Adrenal gland (tissue), 9 donors: ENCODE measurements at regions not wholly inside any gene's neighbourhood (a gene's known extent, or its start where the extent isn't known, plus 50 kb on each side); places are given as distances from the start of the nearest gene placed in this dataset.
"Not testable (repeated sequence)": the region's sequence is repeated elsewhere in the genome, so short reads cannot be mapped to it uniquely, and the experiment has no call there.

Source experiments
- DNase-seq, 7 donors: peaks; one replicate each; pipeline ENCODE4 v3.0.0-alpha.2; 2019 to 2020
- H3K27ac ChIP-seq, 5 donors: fragments of 200-600 bp; sonication (generic) in 4 of 5; 1 replicate in 3 of 5; 2 replicates in 2 of 5; pipeline versions ENCODE4 v1.5.1 to v1.8.0; 2016 to 2020; ENCODE audit warnings: mild to moderate bottlenecking in 1 of 5
- H3K27me3 ChIP-seq: fragments of 200-600 bp; 2 replicates; pipeline ENCODE4 v1.8.0; 2021
- H3K36me3 ChIP-seq, 2 donors: fragments of 200-600 bp; replicated peaks in 1 of 2; 1 replicate in 1 of 2; 2 replicates in 1 of 2; pipeline versions ENCODE4 v1.5.1 to v1.8.0; 2018 to 2022
- H3K4me1 ChIP-seq, 2 donors: fragments of 200-600 bp; replicated peaks in 1 of 2; 1 replicate in 1 of 2; 2 replicates in 1 of 2; pipeline versions ENCODE4 v1.5.1 to v1.8.0; 2018 to 2021
- H3K4me3 ChIP-seq, 4 donors: fragments of 200-600 bp; sonication (generic) in 3 of 4; one replicate each; pipeline ENCODE4 v1.5.1; 2016 to 2018
- H3K9me3 ChIP-seq, 3 donors: fragments of 200-600 bp; sonication (generic) in 1 of 3; replicated peaks in 1 of 3; 1 replicate in 2 of 3; 2 replicates in 1 of 3; pipeline versions ENCODE4 v1.5.1 to v1.8.0; 2016 to 2021
- WGBS, 4 donors: extraction: QIAGEN DNeasy Blood & Tissue Kit in 2 of 4; methylation state at CpG; one replicate each; pipeline versions ENCODE4 v1.1.5 to v1.1.7; 2013 to 2017; 5-methylcytosine and 5-hydroxymethylcytosine counted together
- intact Hi-C, 2 donors: fragments of 100-400 bp; cut with DNase I; formaldehyde crosslinking; loops; one replicate each; pipeline versions ENCODE4 v1.14.1 to v1.15.0; 2022 to 2023
- donor health status: healthy with polysubstance abuse.
- donor health status: Bipolar disorder and iron deficiency.
- donor health status: DM: yes; HTN: yes; CAD: no.
- donor health status: DM: no; HTN: no; CAD: no.
- donor health status: DM: no; HTN: no; CAD: no.

DNA sequence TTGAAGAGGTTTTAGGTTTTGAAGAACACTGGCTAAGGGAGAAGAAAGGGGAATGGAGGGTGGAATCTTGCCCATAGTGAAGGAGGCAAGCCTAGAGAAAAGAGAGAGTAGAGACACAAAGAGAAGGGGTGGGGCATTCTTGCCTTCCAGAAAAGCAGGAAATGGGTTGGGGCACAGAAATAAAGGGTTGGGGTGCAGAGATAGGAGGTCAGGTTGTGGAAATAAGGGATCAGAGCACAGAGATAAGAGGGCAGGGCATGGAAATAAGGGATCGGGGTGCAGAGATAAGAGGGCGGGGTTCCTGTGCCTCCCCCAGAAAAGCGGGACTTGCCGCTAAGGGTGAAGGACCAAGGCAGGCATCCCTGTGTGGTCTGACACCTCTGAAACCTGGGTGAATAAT lies 69.9 kb downstream of the ALG1L2 start:
- H3K36me3 ChIP-seq, DNase-seq, H3K4me3 ChIP-seq, intact Hi-C loops, H3K27ac ChIP-seq, H3K27me3 ChIP-seq, H3K9me3 ChIP-seq, H3K4me1 ChIP-seq: not testable (repeated sequence)
- WGBS, 4 donors: 88 to 98% (median 92%) methylated on average over 4 of the region's 4 CpGs

DNA sequence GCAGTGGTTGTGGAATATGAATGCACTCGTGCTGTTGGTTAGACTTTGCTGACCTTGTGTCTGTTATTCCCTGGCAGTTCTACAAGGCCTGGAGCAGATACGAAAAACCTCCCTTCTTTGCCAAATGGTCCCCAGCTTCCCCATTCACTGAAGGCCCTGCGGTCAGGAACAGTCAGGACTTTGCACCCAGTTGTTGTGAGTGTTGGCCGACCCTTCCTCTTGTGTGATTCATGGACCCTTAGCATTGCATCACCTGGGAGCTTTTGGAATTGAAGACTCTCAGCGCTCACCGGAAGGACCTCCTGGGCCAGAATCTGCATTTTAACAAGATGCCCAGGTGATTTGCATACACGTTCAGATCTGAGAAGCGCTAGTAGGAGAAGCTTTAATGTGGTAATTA lies 71.6 kb downstream of the ALG1L2 start:
- H3K4me1 ChIP-seq, H3K27ac ChIP-seq, intact Hi-C loops, H3K27me3 ChIP-seq, H3K36me3 ChIP-seq, H3K9me3 ChIP-seq, DNase-seq, H3K4me3 ChIP-seq: not testable (repeated sequence)
- WGBS, 4 donors: 81 to 87% (median 84%) methylated on average over 6 to 8 of the region's 8 CpGs

DNA sequence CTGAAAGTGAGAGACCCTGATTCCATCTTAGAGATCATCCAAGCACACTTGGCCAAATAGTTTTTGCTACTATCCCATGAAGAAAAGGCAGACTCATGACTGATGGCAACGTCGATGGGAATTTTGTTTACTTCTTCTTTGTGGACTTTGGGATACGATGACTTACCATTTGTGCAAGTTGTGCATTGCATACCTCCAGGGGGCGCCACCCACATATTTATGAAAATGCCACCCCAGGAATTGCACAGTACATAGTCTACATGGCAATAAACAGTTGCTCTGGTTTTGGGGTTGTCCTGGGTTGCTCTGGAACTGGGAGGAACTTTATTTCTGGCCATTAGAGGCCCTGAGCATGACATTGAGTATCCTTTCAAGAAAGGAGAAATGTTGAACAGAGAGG lies 73.8 kb downstream of the ALG1L2 start:
- H3K9me3 ChIP-seq, H3K4me1 ChIP-seq, DNase-seq, H3K27me3 ChIP-seq, H3K36me3 ChIP-seq, H3K4me3 ChIP-seq, intact Hi-C loops, H3K27ac ChIP-seq: not testable (repeated sequence)
- 51 to 54% methylated on average over 3 to 4 of the region's 4 CpGs; no CpG with 5 or more reads in 2 of the 4 donors for WGBS, 4 donors

DNA sequence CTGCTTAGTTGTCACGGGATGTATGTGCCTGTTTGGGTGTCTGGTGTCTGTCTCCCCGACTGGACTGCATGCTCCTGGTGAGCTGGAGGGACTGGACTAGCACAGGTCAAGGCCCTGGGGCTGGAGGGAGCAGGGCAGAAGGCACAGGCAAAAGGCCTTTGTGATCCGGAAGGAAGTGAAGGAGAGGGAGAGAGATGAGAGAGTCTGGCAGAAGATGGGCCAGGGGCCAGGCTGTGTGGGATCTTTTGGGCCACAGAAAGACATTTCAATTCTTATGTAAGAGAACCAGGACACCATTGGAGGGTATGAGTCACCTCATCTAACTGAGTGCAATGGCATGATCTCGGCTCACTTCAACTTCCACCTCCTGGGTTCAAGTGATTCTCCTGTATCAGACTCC lies 85.2 kb downstream of the ALG1L2 start:
- H3K4me3 ChIP-seq, H3K9me3 ChIP-seq, intact Hi-C loops, H3K4me1 ChIP-seq, H3K27me3 ChIP-seq, H3K36me3 ChIP-seq, H3K27ac ChIP-seq: not testable (repeated sequence)
- DNase-seq: peak; percentile 16 to 61 (median 40)
- WGBS, 4 donors: 33 to 40% (median 37%) methylated on average over 2 to 3 of the region's 4 CpGs

DNA sequence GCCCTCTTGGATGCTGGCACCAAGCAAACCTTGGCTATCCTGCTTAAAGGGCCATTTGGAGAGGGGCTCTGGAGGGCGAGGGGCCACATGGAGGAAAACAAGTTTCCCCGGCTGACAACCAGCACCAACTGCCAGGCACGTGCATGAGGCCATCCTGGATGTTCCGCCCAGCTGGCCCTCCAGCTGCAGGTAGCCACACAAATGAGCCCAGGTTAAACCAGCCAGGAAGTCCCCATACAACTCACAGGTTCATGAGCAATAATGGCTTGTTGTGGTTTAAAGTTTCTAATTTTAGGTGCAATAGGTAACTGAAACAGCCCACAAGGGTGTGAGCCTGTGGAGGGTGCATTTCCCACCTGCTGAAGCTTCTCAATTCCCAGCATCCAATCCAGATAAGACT lies 93.6 kb downstream of the ALG1L2 start:
- DNase-seq, H3K4me1 ChIP-seq, H3K27ac ChIP-seq, H3K36me3 ChIP-seq, intact Hi-C loops, H3K9me3 ChIP-seq, H3K27me3 ChIP-seq, H3K4me3 ChIP-seq: not testable (repeated sequence)
- 90 to 92% methylated on average over 4 of the region's 4 CpGs; no CpG with 5 or more reads in 2 of the 4 donors for WGBS, 4 donors

DNA sequence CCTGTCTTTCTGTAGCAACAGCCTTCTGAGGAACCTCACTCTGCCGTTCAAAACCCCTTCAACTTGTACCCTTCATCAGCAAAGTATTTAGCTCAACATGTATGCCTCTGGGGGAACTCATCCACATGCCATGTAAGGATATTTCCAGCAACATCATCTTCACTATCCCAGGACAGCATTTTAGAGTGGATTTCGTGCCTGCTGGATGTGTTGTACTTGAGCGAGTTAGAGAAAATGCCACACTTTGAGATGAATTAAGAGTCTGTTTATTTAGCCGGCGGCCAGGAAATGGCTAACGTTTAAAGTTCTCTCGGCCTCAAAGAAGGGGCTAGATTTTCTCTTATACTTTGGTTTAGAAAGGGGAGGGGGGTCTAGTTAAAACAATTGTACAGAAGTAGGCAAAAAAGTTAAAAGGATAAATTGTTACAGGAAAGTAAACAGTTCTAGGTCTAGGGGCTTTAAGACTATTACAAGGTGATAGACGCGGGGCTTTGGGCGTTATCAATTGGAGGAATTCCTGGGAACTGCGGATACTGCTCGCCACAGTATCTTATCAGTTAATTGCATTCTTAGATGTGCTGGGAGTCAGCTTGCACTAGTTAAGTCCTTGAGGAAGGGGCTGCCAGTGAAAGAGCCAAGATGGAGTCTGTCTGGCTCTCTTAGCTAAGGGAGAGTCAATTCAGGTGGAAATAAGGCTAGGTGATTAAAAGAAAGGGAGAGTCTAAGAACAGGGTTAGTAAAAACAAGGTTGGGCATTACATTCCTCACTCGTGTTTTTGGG lies 95.0 kb downstream of the ALG1L2 start:
- intact Hi-C loops, H3K4me3 ChIP-seq, H3K27me3 ChIP-seq, H3K4me1 ChIP-seq, H3K36me3 ChIP-seq, H3K9me3 ChIP-seq, H3K27ac ChIP-seq, DNase-seq: not testable (repeated sequence)
- 66 to 75% (median 68%) methylated on average over 13 of the region's 13 CpGs for WGBS, 4 donors

DNA sequence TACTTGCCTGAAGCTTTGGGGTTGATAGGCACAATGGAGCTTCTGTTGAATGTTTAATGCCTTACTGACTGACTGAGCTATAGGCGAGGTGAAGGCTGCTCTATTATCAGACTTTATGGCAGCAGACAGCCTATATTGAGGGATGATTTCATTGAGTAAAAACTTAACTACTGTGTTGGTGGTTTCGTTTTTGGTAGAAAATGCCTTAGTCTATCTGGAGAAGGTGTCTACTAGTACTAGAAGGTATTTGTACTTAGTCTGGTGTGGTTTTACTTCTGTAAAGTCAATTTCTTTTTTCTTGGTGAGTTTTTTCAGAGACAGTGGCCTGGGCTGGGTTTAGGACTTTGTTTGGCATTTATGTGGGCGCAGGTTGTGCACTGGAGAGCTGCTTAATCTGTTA lies 97.2 kb downstream of the ALG1L2 start:
- H3K9me3 ChIP-seq, H3K27ac ChIP-seq, intact Hi-C loops: not testable (repeated sequence)

DNA sequence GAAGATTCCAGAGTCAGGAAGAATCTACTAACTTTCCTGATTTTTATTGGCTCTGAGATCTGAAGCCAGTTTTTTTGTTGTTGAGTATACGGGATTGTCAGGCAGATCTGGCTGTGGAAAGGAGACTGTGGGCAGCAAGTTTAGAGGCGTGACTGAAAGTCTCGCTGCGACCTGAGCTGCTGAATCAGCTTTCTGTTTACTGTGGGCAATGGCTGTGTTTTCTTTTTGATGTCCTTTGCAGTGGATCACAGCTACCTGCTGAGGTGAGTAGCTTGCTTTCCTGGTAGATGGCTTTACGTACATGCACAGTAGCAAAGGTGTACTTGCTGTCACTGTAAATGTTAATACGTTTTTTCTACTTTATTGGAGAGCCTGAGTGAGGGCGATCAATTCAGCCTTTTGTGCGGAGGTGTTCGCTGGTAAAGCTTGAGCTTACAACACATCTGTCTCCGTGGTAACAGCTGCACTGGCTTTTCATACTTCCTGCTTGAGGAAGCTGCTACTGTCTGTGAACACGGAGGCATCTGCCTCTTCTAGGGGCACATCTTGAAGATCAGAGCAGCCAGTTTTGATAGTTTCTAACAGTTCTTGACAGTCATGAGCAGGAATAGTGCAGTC lies 97.8 kb downstream of the ALG1L2 start:
- peak overlapping the region in 1 of 4 donors; percentile 32 for H3K4me3 ChIP-seq
- WGBS, 4 donors: 18 to 35% (median 29%) methylated on average over 9 to 11 of the region's 11 CpGs
- H3K36me3 ChIP-seq, H3K27me3 ChIP-seq, H3K9me3 ChIP-seq, H3K4me1 ChIP-seq, intact Hi-C loops, H3K27ac ChIP-seq: not testable (repeated sequence)
- DNase-seq: peak in 6 of 7 donors; percentile 17 to 54 (median 25)

More for the DNA sequence above, 97.2 kb downstream of the ALG1L2 start:
- H3K4me3 ChIP-seq, H3K4me1 ChIP-seq, DNase-seq, H3K27me3 ChIP-seq, H3K36me3 ChIP-seq: not testable (repeated sequence)
- WGBS, 4 donors: 44 to 68% (median 55%) methylated on average over 3 of the region's 3 CpGs

DNA sequence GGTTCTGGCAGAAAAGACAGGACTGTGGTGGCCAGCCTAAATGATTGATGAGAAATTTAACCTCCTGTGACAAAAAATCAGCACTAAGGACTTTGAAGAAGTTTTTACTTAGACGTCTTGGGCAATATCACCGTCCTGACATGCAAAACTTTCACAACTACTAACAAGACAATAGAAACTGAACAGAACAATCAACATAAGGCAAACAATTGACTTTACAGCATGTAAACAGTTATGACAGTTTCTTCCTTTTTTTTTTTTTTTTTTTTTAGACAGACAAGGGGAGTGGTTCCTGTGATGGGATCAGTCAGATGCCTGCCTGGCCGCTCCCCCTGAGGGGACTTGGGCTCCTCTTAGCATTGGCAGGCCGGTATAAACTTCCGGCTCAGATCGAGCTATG lies 100.8 kb downstream of the ALG1L2 start:
- H3K36me3 ChIP-seq, H3K27ac ChIP-seq, DNase-seq, H3K4me1 ChIP-seq, intact Hi-C loops, H3K9me3 ChIP-seq, H3K4me3 ChIP-seq, H3K27me3 ChIP-seq: not testable (repeated sequence)
- WGBS, 4 donors: 71 to 83% (median 78%) methylated on average over 5 to 6 of the region's 6 CpGs

DNA sequence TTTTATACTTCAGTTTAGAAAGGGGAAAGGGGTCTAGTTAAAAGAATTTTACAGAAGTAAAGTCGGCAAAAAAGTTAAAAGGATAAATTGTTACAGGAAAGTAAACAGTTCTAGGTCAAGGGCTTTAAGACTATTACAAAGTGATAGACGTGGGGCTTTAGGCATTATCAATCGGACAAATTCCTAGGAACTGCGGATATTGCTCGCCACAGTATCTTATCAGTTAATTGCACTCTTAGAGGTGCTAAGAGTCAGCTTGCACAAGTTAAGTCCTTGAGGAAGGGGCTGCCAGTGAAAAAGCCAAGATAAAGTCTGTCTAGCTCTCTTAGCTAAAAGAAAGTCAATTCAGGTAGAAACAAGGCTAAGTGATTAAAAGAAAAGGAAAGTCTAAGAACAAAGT lies 102.1 kb downstream of the ALG1L2 start:
- H3K9me3 ChIP-seq, H3K27me3 ChIP-seq, intact Hi-C loops, DNase-seq, H3K36me3 ChIP-seq, H3K4me3 ChIP-seq, H3K4me1 ChIP-seq, H3K27ac ChIP-seq: not testable (repeated sequence)
- WGBS, 4 donors: 30 to 39% (median 34%) methylated on average over 5 of the region's 5 CpGs
